ENCODE measurements at regions not wholly inside any gene's neighbourhood (a gene's known extent, or its start where the extent isn't known, plus 50 kb on each side); places are given as distances from the start of the nearest gene placed in this dataset.

DNA sequence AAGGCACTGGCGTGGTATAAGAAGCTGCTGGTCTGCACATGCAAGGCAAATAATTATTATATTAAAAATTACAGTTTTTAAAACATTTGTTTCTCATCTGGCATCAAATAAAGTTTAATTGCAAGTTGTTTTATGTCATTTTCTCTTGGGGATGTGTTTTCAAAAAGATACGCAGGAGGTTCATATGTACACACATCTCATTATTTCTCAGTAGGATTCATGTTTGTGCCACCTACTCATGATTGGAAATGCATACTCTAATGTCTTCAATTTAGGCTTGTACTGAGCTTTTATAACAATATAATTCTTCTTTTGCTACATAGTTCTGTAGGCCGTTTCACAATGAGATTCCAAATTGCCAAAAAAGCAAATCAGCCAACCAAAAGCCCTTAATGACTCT is 244.2 kb upstream of the MEF2C start:
- 89 to 91% methylated on average over 3 of the region's 3 CpGs for WGBS, 2 donors
- TF ChIP-seq CTCF (IDR thresholded peaks at IDR 0.05) = no peak
- no peak overlapping the region for H3K27ac ChIP-seq
- no peaks in the 10 kb centered on the region for H3K9me3 ChIP-seq
- no peaks in the 10 kb centered on the region for H3K27me3 ChIP-seq
- no peaks in the 10 kb centered on the region for H3K4me1 ChIP-seq
- no peaks in the 10 kb centered on the region for H3K36me3 ChIP-seq
- no peak for DNase-seq
- H3K4me3 ChIP-seq = no peak overlapping the region
- intact Hi-C loops (cut with DNase I) = no loop called here

DNA sequence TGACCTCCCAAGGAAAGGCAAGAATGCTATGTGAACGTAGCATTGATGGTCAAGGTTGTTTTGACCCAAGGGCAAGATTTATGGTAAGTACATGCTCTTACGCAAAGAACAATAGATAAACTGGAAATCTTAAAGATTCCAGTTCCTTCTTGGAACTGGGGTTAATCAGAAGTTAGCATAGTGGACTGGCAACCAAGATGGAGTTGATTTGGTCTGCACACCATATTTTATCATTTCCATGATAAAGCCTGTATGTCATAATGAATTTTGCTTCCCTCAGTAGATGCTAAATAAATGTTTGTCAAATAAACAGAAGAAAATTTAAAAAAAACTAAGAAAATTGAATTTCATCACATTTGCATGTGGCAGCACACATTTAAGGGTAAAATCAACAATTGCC is 242.4 kb upstream of the MEF2C start:
- intact Hi-C loops (cut with DNase I) = no loop called here
- WGBS, 2 donors = 94 to 96% methylated on average over 2 of the region's 2 CpGs
- no peak for DNase-seq
- no peak overlapping the region for H3K4me3 ChIP-seq
- H3K4me1 ChIP-seq = no peaks in the 10 kb centered on the region
- TF ChIP-seq POLR2AphosphoS5 (IDR thresholded peaks at IDR 0.05) = no peak
- no peak for TF ChIP-seq CTCF (IDR thresholded peaks at IDR 0.05)
- no peak for TF ChIP-seq EP300 (IDR thresholded peaks at IDR 0.05)
- no peaks in the 10 kb centered on the region for H3K36me3 ChIP-seq
- no peaks in the 10 kb centered on the region for H3K27me3 ChIP-seq
- H3K9me3 ChIP-seq = no peaks in the 10 kb centered on the region
- H3K27ac ChIP-seq = no peak overlapping the region

DNA sequence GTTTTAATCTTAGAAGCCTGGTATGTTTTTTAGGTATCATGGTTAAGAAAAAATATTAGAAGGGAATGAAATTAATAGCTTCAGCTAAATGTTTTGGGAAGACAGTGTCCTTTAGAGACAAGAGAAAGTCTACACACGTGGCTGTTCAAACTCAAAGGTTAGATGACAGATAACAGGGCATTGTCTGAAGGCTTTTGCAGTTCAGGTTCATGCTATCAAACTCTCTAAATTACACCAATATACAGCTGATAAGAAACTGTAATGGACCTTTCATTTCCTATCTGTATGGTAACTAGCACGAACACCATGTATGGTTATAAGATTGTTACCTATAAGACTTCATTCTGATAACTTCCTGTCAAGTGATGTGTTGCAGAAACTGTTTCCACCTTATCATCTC is 240.6 kb upstream of the MEF2C start:
- WGBS, 2 donors = 19 to 71% methylated on average over 2 of the region's 2 CpGs
- no peaks in the 10 kb centered on the region for H3K9me3 ChIP-seq

DNA sequence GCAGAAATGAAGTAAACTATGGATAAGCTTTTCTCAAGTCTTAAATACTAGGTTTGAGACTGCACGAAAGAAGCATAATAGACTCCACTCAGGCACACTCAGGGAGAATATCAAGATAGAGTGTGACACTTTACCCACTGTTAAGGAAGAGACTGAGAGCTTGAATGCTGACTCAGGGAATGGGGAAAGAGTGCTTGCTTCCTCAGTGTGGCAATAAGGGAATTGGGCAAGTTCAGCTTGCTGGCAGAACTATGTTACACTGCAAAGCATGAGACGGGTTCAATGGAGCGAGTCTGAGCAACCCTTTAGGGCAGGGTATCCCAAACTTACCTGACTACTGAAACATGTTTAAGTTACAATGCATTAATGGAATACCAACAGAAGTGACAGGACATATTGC is 237.7 kb upstream of the MEF2C start:
- Histone ChIP-seq H3K9me3 (no peaks in the 10 kb centered on the region), H3K4me3 (no peak overlapping the region), H3K36me3 (no peaks in the 10 kb centered on the region), H3K4me1 (no peaks in the 10 kb centered on the region), H3K27ac (no peak overlapping the region), H3K27me3 (no peaks in the 10 kb centered on the region)
- intact Hi-C loops (cut with DNase I) = no loop called here
- 92% methylated on average over 3 of the region's 3 CpGs for WGBS, 2 donors
- peak; percentile 61 for DNase-seq
- TF ChIP-seq POLR2AphosphoS5 (IDR thresholded peaks at IDR 0.05) = no peak
- no peak for TF ChIP-seq CTCF (IDR thresholded peaks at IDR 0.05)
- no peak for TF ChIP-seq EP300 (IDR thresholded peaks at IDR 0.05)
- TF ChIP-seq POLR2A (IDR thresholded peaks at IDR 0.05) = no peak

More for the DNA sequence above, 240.6 kb upstream of the MEF2C start:
- intact Hi-C loops (cut with DNase I) = no loop called here
- TF ChIP-seq POLR2AphosphoS5 (IDR thresholded peaks at IDR 0.05) = no peak
- no peak for TF ChIP-seq POLR2A (IDR thresholded peaks at IDR 0.05)
- no peak for TF ChIP-seq CTCF (IDR thresholded peaks at IDR 0.05)
- no peak for TF ChIP-seq EP300 (IDR thresholded peaks at IDR 0.05)
- Histone ChIP-seq H3K4me3 (no peak overlapping the region), H3K4me1 (no peaks in the 10 kb centered on the region), H3K27ac (no peak overlapping the region), H3K36me3 (no peaks in the 10 kb centered on the region), H3K27me3 (no peaks in the 10 kb centered on the region)
- no peak for DNase-seq

DNA sequence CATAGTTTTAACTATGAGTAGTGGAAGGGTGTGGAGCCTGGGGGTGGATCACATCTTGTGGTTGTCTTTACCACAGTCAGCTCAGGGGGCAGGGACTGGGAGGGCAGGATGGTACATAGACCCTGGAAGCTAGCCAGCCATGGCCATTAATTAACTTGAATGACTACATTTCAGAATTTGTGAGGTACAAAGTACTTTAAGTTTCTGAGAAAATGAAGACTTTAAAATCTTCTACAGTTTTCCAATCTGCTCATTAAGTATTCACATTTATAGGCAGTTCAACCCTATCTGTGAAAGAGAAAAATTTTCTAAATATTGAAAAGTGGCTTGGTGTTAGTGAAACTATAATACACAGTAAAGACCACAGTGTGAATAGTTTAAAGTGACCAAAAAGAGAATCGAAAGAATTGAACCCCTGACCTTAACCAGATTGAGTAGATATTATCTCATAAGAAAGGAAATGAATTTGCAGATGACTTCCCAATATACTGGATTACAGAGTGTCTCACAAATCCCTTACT is 234.2 kb upstream of the MEF2C start:
- no peaks in the 10 kb centered on the region for H3K9me3 ChIP-seq
- no peak for TF ChIP-seq POLR2A (IDR thresholded peaks at IDR 0.05)
- TF ChIP-seq EP300 (IDR thresholded peaks at IDR 0.05) = no peak
- no peak for TF ChIP-seq CTCF (IDR thresholded peaks at IDR 0.05)
- TF ChIP-seq POLR2AphosphoS5 (IDR thresholded peaks at IDR 0.05) = no peak
- H3K27me3 ChIP-seq = no peaks in the 10 kb centered on the region
- no peak overlapping the region for H3K27ac ChIP-seq
- no peaks in the 10 kb centered on the region for H3K4me1 ChIP-seq
- no peak for DNase-seq
- H3K4me3 ChIP-seq = no peak overlapping the region
- 19 to 30% methylated on average over 1 of the region's 1 CpG for WGBS, 2 donors
- intact Hi-C loops (cut with DNase I) = no loop called here
- H3K36me3 ChIP-seq = no peaks in the 10 kb centered on the region
